K562 (cell line): ENCODE measurements at regions not wholly inside any gene's neighbourhood (a gene's known extent, or its start where the extent isn't known, plus 50 kb on each side); places are given as distances from the start of the nearest gene placed in this dataset.

Source experiments
- ATAC-seq: fragments of 200-7000 bp; cut with Tn5 transposase; 3 replicates; pipeline ENCODE4 v1.9.1; 2020; ENCODE audit warnings: moderate library complexity
- BruUV-seq: library from RNA; stranded (reverse); fragments of 400-500 nt; replicated peaks from 2 replicates; lab custom pipeline; 2021; lab: Mats Ljungman, UMichigan
- CTCF ChIA-PET: fragments of 300-600 bp; formaldehyde crosslinking; extraction: SDS; loops from one replicate; lab custom pipeline; 2021; ENCODE audit warnings: low intra/inter-chr PET ratio; lab: Yijun Ruan, JAX
- POLR2A ChIA-PET: fragments of 300-600, 350-650 bp; sonication (Branson Sonifier 250); formaldehyde crosslinking; extraction: SDS; loops from one replicate; lab custom pipeline; 2021; ENCODE audit warnings: antibody characterized with exemption, inconsistent platforms; lab: Yijun Ruan, JAX
- DNase-seq, 4 experiments: peaks; one replicate each; pipeline versions ENCODE4 v3.0.0 to v3.0.0-alpha.2; 2011 to 2018; ENCODE audit warnings: low spot score in 3 of 4, mixed read lengths in 3 of 4; ENCODE audit errors: extremely low read depth in 1 of 4
- FAIRE-seq: peaks from 2 replicates; lab custom pipeline; 2011; peaks lifted over from hg19 to GRCh38; lab: Jason Lieb, UNC
- H2AFZ ChIP-seq: 2 replicates; pipeline ENCODE4 v1.6.0; 2011; ENCODE audit warnings: low read depth, low read length, control low read depth, inconsistent platforms
- H3K27ac ChIP-seq: fragments of 200-600 bp; 3 replicates; pipeline ENCODE4 v1.8.0; 2011; ENCODE audit warnings: low read depth, mild to moderate bottlenecking, control low read depth, inconsistent platforms, low read length, moderate library complexity, mixed read lengths; ENCODE audit errors: extremely low read depth
- H3K27me3 ChIP-seq, 2 experiments: fragments of 300-600 bp in 1 of 2; 2 replicates in 1 of 2; 3 replicates in 1 of 2; pipeline versions ENCODE4 v1.6.0 to v1.8.0; 2011; ENCODE audit warnings: inconsistent platforms in 2 of 2, low read length in 2 of 2, mild to moderate bottlenecking in 1 of 2, mixed read lengths in 1 of 2, moderate library complexity in 1 of 2; ENCODE audit not compliant: control insufficient read depth in 2 of 2, insufficient read depth in 2 of 2
- H3K36me3 ChIP-seq: fragments of 300-600 bp; 3 replicates; pipeline ENCODE4 v1.8.0; 2011; ENCODE audit warnings: mild to moderate bottlenecking, low read length, inconsistent platforms; ENCODE audit not compliant: control insufficient read depth, insufficient read depth
- H3K4me1 ChIP-seq, 2 experiments: fragments of 200-600 bp in 1 of 2; replicated peaks in 1 of 2; 2 replicates in 1 of 2; 3 replicates in 1 of 2; pipeline versions ENCODE4 v1.5.1 to v1.8.0; 2011; ENCODE audit warnings: inconsistent platforms in 2 of 2, low read length in 2 of 2, mild to moderate bottlenecking in 1 of 2, mixed read lengths in 1 of 2, moderate library complexity in 1 of 2; ENCODE audit not compliant: control insufficient read depth in 2 of 2, insufficient read depth in 2 of 2
- H3K4me2 ChIP-seq: 2 replicates; pipeline ENCODE4 v1.6.1; 2011; ENCODE audit warnings: low read length, control low read depth, inconsistent platforms, mixed read lengths; ENCODE audit not compliant: insufficient read depth
- H3K4me3 ChIP-seq: fragments of 200-600 bp; sonication (generic), shearing (Covaris generic); 2 replicates; pipeline ENCODE4 v1.5.1; 2016; ENCODE audit warnings: control low read depth, inconsistent platforms
- H3K79me2 ChIP-seq: fragments of 200-600 bp; 3 replicates; pipeline ENCODE4 v1.8.0; 2011; ENCODE audit warnings: low read length, inconsistent platforms; ENCODE audit not compliant: control insufficient read depth, insufficient read depth
- H3K9ac ChIP-seq, 2 experiments: 2 replicates each; pipeline versions ENCODE4 v1.6.0 to v1.6.1; 2011; ENCODE audit warnings: low read depth in 2 of 2, low read length in 2 of 2, control low read depth in 1 of 2, inconsistent platforms in 1 of 2, mild to moderate bottlenecking in 1 of 2, mixed read lengths in 1 of 2; ENCODE audit not compliant: insufficient read depth in 1 of 2
- H3K9me1 ChIP-seq: one replicate; pipeline ENCODE4 v1.6.0; 2011; ENCODE audit warnings: inconsistent platforms, mild to moderate bottlenecking, low read length, moderate library complexity; ENCODE audit not compliant: control insufficient read depth, insufficient read depth
- H3K9me3 ChIP-seq: replicated peaks from 2 replicates; pipeline ENCODE4 v1.5.1; 2011; ENCODE audit warnings: low read depth, low read length, inconsistent platforms; ENCODE audit not compliant: control insufficient read depth, insufficient read depth
- H4K20me1 ChIP-seq: replicated peaks from 2 replicates; pipeline ENCODE4 v1.6.1; 2011; ENCODE audit warnings: low read length, inconsistent platforms, mixed read lengths; ENCODE audit not compliant: control insufficient read depth, insufficient read depth
- BDP1 ChIP-seq: IDR thresholded peaks from 3 replicates; pipeline ENCODE4 v1.6.1; 2011; ENCODE audit not compliant: insufficient read length, insufficient read depth
- HNRNPL ChIP-seq: fragments of 200-400 bp; formaldehyde crosslinking; IDR thresholded peaks from 2 replicates; pipeline ENCODE4 v1.6.1; 2017; ENCODE audit warnings: low read depth, mild to moderate bottlenecking, low read length
- KLF6 ChIP-seq: fragments of 250-450 bp; sonication (Bioruptor Pico); IDR thresholded peaks from 2 replicates; pipeline ENCODE4 v1.4.0; 2020; ENCODE audit warnings: mild to moderate bottlenecking, moderate library complexity, borderline replicate concordance
- MIER1 ChIP-seq: fragments of 450-650 bp; IDR thresholded peaks from 2 replicates; pipeline ENCODE4 v1.6.1; 2016; ENCODE audit warnings: antibody characterized with exemption, mild to moderate bottlenecking, low read depth
- PHF21A ChIP-seq: fragments of 450-650 bp; IDR thresholded peaks from 2 replicates; pipeline ENCODE4 v1.6.1; 2017; ENCODE audit warnings: low read depth, borderline replicate concordance
- POLR3A ChIP-seq: IDR thresholded peaks from 2 replicates; pipeline ENCODE4 v1.6.1; 2011; ENCODE audit warnings: borderline replicate concordance, mild to moderate bottlenecking, moderate library complexity; ENCODE audit not compliant: insufficient read length, insufficient read depth; ENCODE audit errors: extremely low read depth
- PRPF4 ChIP-seq: fragments of 200-400 bp; formaldehyde crosslinking; IDR thresholded peaks from one replicate; pipeline ENCODE4 v1.6.1; 2017; ENCODE audit warnings: low read length, low read depth, mild to moderate bottlenecking; ENCODE audit not compliant: insufficient read depth, poor library complexity, severe bottlenecking
- PYGO2 ChIP-seq: fragments of 450-650 bp; IDR thresholded peaks from 2 replicates; pipeline ENCODE4 v1.6.1; 2016; ENCODE audit warnings: mild to moderate bottlenecking, missing genetic modification characterization, moderate library complexity, missing compliant biosample characterization
- RFX5 ChIP-seq: IDR thresholded peaks from 2 replicates; pipeline ENCODE4 v1.6.1; 2011; ENCODE audit warnings: low read depth, mild to moderate bottlenecking, improper control_type of control experiment, low read length
- ZNF282 ChIP-seq: sonication (generic); formaldehyde crosslinking; IDR thresholded peaks from 2 replicates; pipeline ENCODE4 v1.8.1; 2023; ENCODE audit warnings: missing genetic modification reagents
- WGBS: fragments of 100-300 bp; shearing (Covaris generic); methylation state at CpG from one replicate; pipeline ENCODE4 v1.1.6; 2016; ENCODE audit warnings: low coverage, mixed read lengths; ENCODE audit not compliant: insufficient coverage; ENCODE audit errors: missing lambda C conversion rate; 5-methylcytosine and 5-hydroxymethylcytosine counted together
- in situ Hi-C: fragments of 300-500 bp; cut with MboI; formaldehyde crosslinking; loops from 4 replicates; pipeline ENCODE4 v1.15.0; 2018; ENCODE audit warnings: inconsistent platforms, mixed read lengths
- intact Hi-C: fragments of 100-400 bp; cut with micrococcal nuclease; formaldehyde crosslinking; loops from 2 replicates; pipeline ENCODE4 v1.14.2; 2022
- TF ChIP-seq, protein P1 (sequence below), 2 experiments: IDR thresholded peaks in 1 of 2; conservative IDR thresholded peaks in 1 of 2; 2 replicates each; pipeline ENCODE4 v1.6.1; 2016; ENCODE audit warnings: low read depth in 2 of 2, mild to moderate bottlenecking in 1 of 2, missing compliant biosample characterization in 1 of 2, missing genetic modification characterization in 1 of 2, moderate library complexity in 1 of 2
- TF ChIP-seq, protein P2 (sequence below): fragments of 450-650 bp; IDR thresholded peaks from 2 replicates; pipeline ENCODE4 v1.7.0; 2016; ENCODE audit warnings: borderline replicate concordance
- TF ChIP-seq, protein P3 (sequence below): sonication (generic); formaldehyde crosslinking; IDR thresholded peaks from 2 replicates; pipeline ENCODE4 v1.8.0; 2022; ENCODE audit warnings: missing genetic modification reagents, mild to moderate bottlenecking, borderline replicate concordance

DNA sequence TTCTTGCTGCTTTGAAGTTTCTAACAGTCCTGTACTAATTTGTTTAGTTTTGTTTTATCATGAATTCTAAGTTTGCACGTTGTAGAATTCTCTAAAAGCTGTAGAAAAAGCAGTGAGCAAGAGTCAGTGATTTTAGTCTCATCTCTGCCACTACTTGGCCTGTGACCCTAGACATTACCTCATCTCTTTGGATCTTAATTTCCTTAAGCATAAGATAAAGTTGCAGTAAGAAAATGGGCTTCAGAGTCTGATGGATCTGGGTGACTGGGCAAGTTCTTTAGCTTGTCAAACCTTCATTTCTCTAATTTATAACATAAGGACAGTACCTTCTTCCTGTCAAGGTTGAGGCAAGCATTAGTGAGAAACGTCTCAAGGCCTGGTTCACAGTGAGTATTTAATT lies 247.9 kb downstream of the DMRT2 start:
- no peaks in the 10 kb centered on the region for H3K4me1 ChIP-seq
- H4K20me1 ChIP-seq: no peaks in the 10 kb centered on the region
- no peak overlapping the region for H3K27ac ChIP-seq
- H3K4me3 ChIP-seq: no peak overlapping the region
- no peak overlapping the region for H3K9ac ChIP-seq
- H2AFZ ChIP-seq: no peak overlapping the region
- in situ Hi-C loops: no loop called here
- no TSS peak for BruUV-seq
- DNase-seq (no peak), ATAC-seq (no peak), FAIRE-seq (no peak)
- intact Hi-C loops: no loop called here
- no peaks in the 10 kb centered on the region for H3K27me3 ChIP-seq
- no peak overlapping the region for H3K4me2 ChIP-seq
- no peaks in the 10 kb centered on the region for H3K36me3 ChIP-seq
- 7% methylated on average over 2 of the region's 2 CpGs for WGBS
- no peaks in the 10 kb centered on the region for H3K79me2 ChIP-seq
- POLR2A ChIA-PET: no interaction called here
- H3K9me1 ChIP-seq: no peaks in the 10 kb centered on the region
- no peaks in the 10 kb centered on the region for H3K9me3 ChIP-seq
- CTCF ChIA-PET: no interaction called here
- TF ChIP-seq, protein P1, sequence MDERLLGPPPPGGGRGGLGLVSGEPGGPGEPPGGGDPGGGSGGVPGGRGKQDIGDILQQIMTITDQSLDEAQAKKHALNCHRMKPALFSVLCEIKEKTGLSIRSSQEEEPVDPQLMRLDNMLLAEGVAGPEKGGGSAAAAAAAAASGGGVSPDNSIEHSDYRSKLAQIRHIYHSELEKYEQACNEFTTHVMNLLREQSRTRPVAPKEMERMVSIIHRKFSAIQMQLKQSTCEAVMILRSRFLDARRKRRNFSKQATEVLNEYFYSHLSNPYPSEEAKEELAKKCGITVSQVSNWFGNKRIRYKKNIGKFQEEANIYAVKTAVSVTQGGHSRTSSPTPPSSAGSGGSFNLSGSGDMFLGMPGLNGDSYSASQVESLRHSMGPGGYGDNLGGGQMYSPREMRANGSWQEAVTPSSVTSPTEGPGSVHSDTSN (CRISPR knock-in tag; IDR thresholded peaks at IDR 0.05; ENCODE audit: low read depth): no peak
- TF ChIP-seq, protein P1 (tag; conservative IDR thresholded peaks at IDR 0.05; ENCODE audit: low read depth): no peak
- TF ChIP-seq POLR3A: no peak
- TF ChIP-seq, protein P2, sequence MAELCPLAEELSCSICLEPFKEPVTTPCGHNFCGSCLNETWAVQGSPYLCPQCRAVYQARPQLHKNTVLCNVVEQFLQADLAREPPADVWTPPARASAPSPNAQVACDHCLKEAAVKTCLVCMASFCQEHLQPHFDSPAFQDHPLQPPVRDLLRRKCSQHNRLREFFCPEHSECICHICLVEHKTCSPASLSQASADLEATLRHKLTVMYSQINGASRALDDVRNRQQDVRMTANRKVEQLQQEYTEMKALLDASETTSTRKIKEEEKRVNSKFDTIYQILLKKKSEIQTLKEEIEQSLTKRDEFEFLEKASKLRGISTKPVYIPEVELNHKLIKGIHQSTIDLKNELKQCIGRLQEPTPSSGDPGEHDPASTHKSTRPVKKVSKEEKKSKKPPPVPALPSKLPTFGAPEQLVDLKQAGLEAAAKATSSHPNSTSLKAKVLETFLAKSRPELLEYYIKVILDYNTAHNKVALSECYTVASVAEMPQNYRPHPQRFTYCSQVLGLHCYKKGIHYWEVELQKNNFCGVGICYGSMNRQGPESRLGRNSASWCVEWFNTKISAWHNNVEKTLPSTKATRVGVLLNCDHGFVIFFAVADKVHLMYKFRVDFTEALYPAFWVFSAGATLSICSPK: no peak
- TF ChIP-seq BDP1: no peak
- no peak for TF ChIP-seq PHF21A
- no peak for TF ChIP-seq RFX5
- no peak for TF ChIP-seq MIER1
- TF ChIP-seq HNRNPL: no peak
- TF ChIP-seq, protein P3, sequence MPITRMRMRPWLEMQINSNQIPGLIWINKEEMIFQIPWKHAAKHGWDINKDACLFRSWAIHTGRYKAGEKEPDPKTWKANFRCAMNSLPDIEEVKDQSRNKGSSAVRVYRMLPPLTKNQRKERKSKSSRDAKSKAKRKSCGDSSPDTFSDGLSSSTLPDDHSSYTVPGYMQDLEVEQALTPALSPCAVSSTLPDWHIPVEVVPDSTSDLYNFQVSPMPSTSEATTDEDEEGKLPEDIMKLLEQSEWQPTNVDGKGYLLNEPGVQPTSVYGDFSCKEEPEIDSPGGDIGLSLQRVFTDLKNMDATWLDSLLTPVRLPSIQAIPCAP: no peak
- TF ChIP-seq PYGO2 (tag): no peak
- TF ChIP-seq PRPF4: no peak
- TF ChIP-seq ZNF282 (CRISPR knock-in tag): no peak
- TF ChIP-seq KLF6 (CRISPR knock-in tag): no peak
